ENCODE measurements at regions not wholly inside any gene's neighbourhood (a gene's known extent, or its start where the extent isn't known, plus 50 kb on each side); places are given as distances from the start of the nearest gene placed in this dataset.

DNA sequence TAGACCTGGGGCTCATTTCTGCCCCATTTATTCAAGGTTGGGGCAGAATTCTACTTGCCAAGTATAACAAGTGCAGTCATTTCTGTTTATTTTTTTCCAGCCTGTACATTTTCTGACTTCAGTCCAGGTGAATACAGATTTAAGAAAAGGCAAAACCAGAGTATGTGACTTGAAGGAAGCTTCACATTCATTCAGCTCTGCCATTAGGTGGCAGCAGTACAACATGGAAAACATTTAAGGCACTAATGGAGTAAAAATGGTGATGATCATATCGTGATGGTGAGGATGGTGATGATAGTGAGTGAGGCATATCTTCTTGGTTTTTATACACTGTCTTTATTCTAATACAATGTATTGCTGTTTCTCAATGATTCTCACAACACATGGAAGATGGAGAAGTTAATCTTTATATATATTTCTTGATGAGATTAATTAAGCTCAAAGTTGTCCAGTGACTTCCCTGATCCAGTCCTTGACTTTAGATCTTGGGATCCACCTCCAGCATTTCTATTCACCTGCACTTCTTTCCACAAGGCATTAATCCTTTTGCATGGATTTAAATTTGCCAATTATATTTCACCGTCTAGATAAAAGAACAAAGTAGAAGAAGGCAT lies 176.7 kb upstream of the SEL1L start:
- no peaks in the 10 kb centered on the region for H3K4me1 ChIP-seq (ENCODE audit: insufficient read depth, low read length)
- no peak overlapping the region for H3K4me3 ChIP-seq (ENCODE audit: low read length)
- TF ChIP-seq, protein P1, sequence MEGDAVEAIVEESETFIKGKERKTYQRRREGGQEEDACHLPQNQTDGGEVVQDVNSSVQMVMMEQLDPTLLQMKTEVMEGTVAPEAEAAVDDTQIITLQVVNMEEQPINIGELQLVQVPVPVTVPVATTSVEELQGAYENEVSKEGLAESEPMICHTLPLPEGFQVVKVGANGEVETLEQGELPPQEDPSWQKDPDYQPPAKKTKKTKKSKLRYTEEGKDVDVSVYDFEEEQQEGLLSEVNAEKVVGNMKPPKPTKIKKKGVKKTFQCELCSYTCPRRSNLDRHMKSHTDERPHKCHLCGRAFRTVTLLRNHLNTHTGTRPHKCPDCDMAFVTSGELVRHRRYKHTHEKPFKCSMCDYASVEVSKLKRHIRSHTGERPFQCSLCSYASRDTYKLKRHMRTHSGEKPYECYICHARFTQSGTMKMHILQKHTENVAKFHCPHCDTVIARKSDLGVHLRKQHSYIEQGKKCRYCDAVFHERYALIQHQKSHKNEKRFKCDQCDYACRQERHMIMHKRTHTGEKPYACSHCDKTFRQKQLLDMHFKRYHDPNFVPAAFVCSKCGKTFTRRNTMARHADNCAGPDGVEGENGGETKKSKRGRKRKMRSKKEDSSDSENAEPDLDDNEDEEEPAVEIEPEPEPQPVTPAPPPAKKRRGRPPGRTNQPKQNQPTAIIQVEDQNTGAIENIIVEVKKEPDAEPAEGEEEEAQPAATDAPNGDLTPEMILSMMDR (IDR thresholded peaks at IDR 0.05): no peak
- H3K36me3 Mint-ChIP-seq (ENCODE audit: low read depth): no peaks in the 10 kb centered on the region
- no peak for ATAC-seq (ENCODE audit: poor library complexity)
- no peaks in the 10 kb centered on the region for H3K27me3 ChIP-seq (ENCODE audit: control insufficient read depth in 1 of 2, insufficient read depth in 2 of 2, low read length in 2 of 2)
- no peak overlapping the region for H3K27ac ChIP-seq (ENCODE audit: low read depth in 1 of 2, low read length in 2 of 2)
- intact Hi-C loops (cut with DNase I, micrococcal nuclease): no loop called here
- H3K36me3 ChIP-seq (ENCODE audit: insufficient read depth, low read length): no peaks in the 10 kb centered on the region
- no peaks in the 10 kb centered on the region for H3K4me1 Mint-ChIP-seq (ENCODE audit: low read depth)
- H3K27ac Mint-ChIP-seq: no peak overlapping the region
- H3K9me3 Mint-ChIP-seq: peaks cover 2% of the 10 kb centered on the region
- no peaks in the 10 kb centered on the region for H3K27me3 Mint-ChIP-seq
- DNase-seq: peak in 3 of 14 experiments; percentile 2 to 11 (median 7)
- H3K9me3 ChIP-seq (ENCODE audit: control insufficient read depth in 1 of 2, insufficient read depth in 1 of 2, low read length in 2 of 2): no peaks in the 10 kb centered on the region
- no peak overlapping the region for H3K4me3 Mint-ChIP-seq
- CTCF ChIA-PET: no interaction called here
- POLR2A ChIA-PET: no interaction called here

DNA sequence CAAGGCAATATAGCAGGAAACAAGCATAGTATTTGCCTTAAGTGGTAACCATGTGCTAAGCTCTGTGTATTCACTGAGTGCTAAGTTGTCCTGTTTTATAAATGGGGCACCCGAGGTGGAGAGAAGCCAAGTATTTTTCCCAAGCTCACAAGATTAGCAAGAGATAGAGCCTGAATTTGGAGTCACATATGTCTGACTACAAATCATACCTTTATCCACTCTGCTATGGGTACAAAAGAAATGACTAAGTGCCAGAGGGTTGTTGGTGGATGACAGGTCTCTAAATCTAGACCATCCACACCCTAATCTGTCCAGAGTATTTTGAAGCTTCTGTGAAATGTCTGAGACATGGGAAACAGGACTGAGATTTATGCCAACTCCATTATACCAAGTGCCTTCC lies 182.1 kb upstream of the SEL1L start:
- CTCF ChIA-PET: no interaction called here
- Mint-ChIP-seq H3K27ac (no peak overlapping the region), H3K36me3 (ENCODE audit: low read depth) (no peaks in the 10 kb centered on the region), H3K4me1 (ENCODE audit: low read depth) (no peaks in the 10 kb centered on the region), H3K4me3 (no peak overlapping the region), H3K9me3 (peaks cover 2% of the 10 kb centered on the region), H3K27me3 (no peaks in the 10 kb centered on the region)
- POLR2A ChIA-PET: no interaction called here
- H3K4me1 ChIP-seq (ENCODE audit: insufficient read depth, low read length): no peaks in the 10 kb centered on the region
- ATAC-seq (ENCODE audit: poor library complexity): no peak
- no peaks in the 10 kb centered on the region for H3K9me3 ChIP-seq (ENCODE audit: control insufficient read depth in 1 of 2, insufficient read depth in 1 of 2, low read length in 2 of 2)
- DNase-seq: no peak
- TF ChIP-seq, protein P1 (IDR thresholded peaks at IDR 0.05): no peak
- H3K27me3 ChIP-seq (ENCODE audit: control insufficient read depth in 1 of 2, insufficient read depth in 2 of 2, low read length in 2 of 2): no peaks in the 10 kb centered on the region
- H3K36me3 ChIP-seq (ENCODE audit: insufficient read depth, low read length): no peaks in the 10 kb centered on the region
- no peak overlapping the region for H3K4me3 ChIP-seq (ENCODE audit: low read length)
- H3K27ac ChIP-seq (ENCODE audit: low read depth in 1 of 2, low read length in 2 of 2): no peak overlapping the region
- intact Hi-C loops (cut with DNase I, micrococcal nuclease): no loop called here

DNA sequence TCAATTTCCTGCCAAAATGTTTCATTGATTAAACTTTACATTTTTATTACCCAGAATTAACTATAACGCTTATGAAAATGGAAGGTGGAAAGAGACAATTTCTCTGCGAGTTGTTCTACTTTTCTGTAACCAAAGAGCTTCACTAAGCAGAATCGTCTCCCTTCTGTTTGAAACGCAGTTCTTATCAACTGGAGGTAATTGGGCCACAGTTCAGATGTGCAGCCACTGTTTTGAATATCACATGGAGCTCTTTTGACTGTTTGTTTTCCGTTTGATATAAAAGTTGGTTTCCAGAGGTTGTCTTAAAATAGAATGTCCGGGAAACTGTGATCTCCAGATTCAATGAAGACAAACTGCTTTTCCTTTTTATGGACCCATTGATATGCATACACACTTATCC lies 183.3 kb upstream of the SEL1L start:
- Mint-ChIP-seq H3K36me3 (ENCODE audit: low read depth) (no peaks in the 10 kb centered on the region), H3K9me3 (peaks cover 2% of the 10 kb centered on the region), H3K4me3 (no peak overlapping the region), H3K27me3 (no peaks in the 10 kb centered on the region), H3K27ac (no peak overlapping the region), H3K4me1 (ENCODE audit: low read depth) (no peaks in the 10 kb centered on the region)
- DNase-seq: no peak
- ChIA-PET POLR2A (no interaction called here), CTCF (no interaction called here)
- Histone ChIP-seq H3K27me3 (ENCODE audit: control insufficient read depth in 1 of 2, insufficient read depth in 2 of 2, low read length in 2 of 2) (no peaks in the 10 kb centered on the region), H3K36me3 (ENCODE audit: insufficient read depth, low read length) (no peaks in the 10 kb centered on the region), H3K9me3 (ENCODE audit: control insufficient read depth in 1 of 2, insufficient read depth in 1 of 2, low read length in 2 of 2) (no peaks in the 10 kb centered on the region), H3K27ac (ENCODE audit: low read depth in 1 of 2, low read length in 2 of 2) (no peak overlapping the region), H3K4me1 (ENCODE audit: insufficient read depth, low read length) (no peaks in the 10 kb centered on the region), H3K4me3 (ENCODE audit: low read length) (no peak overlapping the region)
- ATAC-seq (ENCODE audit: poor library complexity): no peak
- TF ChIP-seq, protein P1 (IDR thresholded peaks at IDR 0.05): no peak
- intact Hi-C loops (cut with DNase I, micrococcal nuclease): no loop called here

All from CD4-positive, alpha-beta T cell (primary cell).